Smooth muscle cell (in vitro differentiated cells): ENCODE measurements at regions not wholly inside any gene's neighbourhood (a gene's known extent, or its start where the extent isn't known, plus 50 kb on each side); places are given as distances from the start of the nearest gene placed in this dataset.

Experiments used
- DNase-seq: peaks from one replicate; lab custom pipeline; 2025; ENCODE audit not compliant: unreplicated experiment; lab: John Stamatoyannopoulos, UW
- H2AFZ ChIP-seq: fragments of 200-600 bp; sonication (generic); 2 replicates; pipeline ENCODE4 v1.6.0; 2016; ENCODE audit warnings: antibody characterized with exemption, low read depth, mild to moderate bottlenecking
- H3F3A ChIP-seq: fragments of 200-600 bp; sonication (generic); 2 replicates; pipeline ENCODE4 v1.6.0; 2017; ENCODE audit warnings: antibody characterized with exemption, low read depth
- H3K27ac ChIP-seq: fragments of 200-600 bp; sonication (generic); 2 replicates; pipeline ENCODE4 v1.5.1; 2016; ENCODE audit warnings: low read depth, mild to moderate bottlenecking
- H3K27me3 ChIP-seq: fragments of 200-600 bp; sonication (generic); 2 replicates; pipeline ENCODE4 v1.6.1; 2016; ENCODE audit warnings: low read depth, mild to moderate bottlenecking
- H3K36me3 ChIP-seq: fragments of 200-600 bp; sonication (generic); 2 replicates; pipeline ENCODE4 v1.5.1; 2016; ENCODE audit warnings: low read depth
- H3K4me1 ChIP-seq: fragments of 200-600 bp; sonication (generic); 2 replicates; pipeline ENCODE4 v1.5.1; 2016; ENCODE audit warnings: low read depth
- H3K4me2 ChIP-seq: fragments of 200-600 bp; sonication (generic); 2 replicates; pipeline ENCODE4 v1.6.0; 2016; ENCODE audit warnings: mild to moderate bottlenecking
- H3K4me3 ChIP-seq: fragments of 200-600 bp; sonication (generic); 2 replicates; pipeline ENCODE4 v1.5.1; 2016; ENCODE audit warnings: mild to moderate bottlenecking
- H3K79me2 ChIP-seq: fragments of 200-600 bp; sonication (generic); 2 replicates; pipeline ENCODE4 v1.6.0; 2016; ENCODE audit warnings: low read depth, mild to moderate bottlenecking
- H3K9ac ChIP-seq: fragments of 200-600 bp; sonication (generic); 2 replicates; pipeline ENCODE4 v1.6.0; 2016; ENCODE audit warnings: low read depth
- H3K9me3 ChIP-seq: fragments of 200-600 bp; sonication (generic); replicated peaks from 2 replicates; pipeline ENCODE4 v1.5.1; 2016; ENCODE audit warnings: low read depth
- H4K20me1 ChIP-seq: fragments of 200-600 bp; sonication (generic); 2 replicates; pipeline ENCODE4 v1.6.0; 2016; ENCODE audit warnings: low read depth
- WGBS: methylation state at CpG from one replicate; pipeline ENCODE4 v1.1.7; 2016; ENCODE audit warnings: low lambda C conversion rate; 5-methylcytosine and 5-hydroxymethylcytosine counted together
- TF ChIP-seq, protein P1 (sequence below): fragments of 200-600 bp; sonication (generic); IDR thresholded peaks from 2 replicates; pipeline ENCODE4 v1.5.1; 2017; ENCODE audit warnings: borderline replicate concordance, mild to moderate bottlenecking, antibody characterized with exemption; ENCODE audit not compliant: insufficient read depth, poor library complexity, severe bottlenecking

DNA sequence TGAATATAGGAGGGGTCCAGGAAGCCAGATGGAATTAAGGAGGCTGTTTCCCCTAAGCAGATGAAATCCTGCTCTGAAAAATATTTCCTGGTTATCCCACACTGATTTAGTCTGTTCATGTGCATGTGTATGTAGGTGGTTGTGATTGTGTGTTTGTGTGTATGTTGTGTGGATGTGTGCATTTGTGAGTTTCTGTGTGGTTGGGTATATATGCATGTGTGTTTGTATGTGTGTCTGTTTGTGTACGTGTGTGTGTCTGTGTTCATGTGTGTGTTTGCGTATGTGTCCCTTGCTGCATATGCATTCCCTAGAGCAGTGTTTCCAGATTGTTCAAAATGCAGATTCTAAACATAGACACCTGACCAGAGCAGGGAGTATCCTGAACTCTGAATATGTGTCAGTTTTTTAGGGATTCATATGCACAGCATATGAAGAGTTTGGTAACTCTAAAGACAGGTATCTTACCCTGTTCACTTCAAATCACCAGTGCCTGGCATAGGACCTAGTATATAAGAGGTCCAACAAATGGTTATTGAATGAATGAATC lies 239.8 kb downstream of the MAFB start:
- no peaks in the 10 kb centered on the region for H3K4me1 ChIP-seq
- WGBS: 91% methylated on average over 2 of the region's 2 CpGs

DNA sequence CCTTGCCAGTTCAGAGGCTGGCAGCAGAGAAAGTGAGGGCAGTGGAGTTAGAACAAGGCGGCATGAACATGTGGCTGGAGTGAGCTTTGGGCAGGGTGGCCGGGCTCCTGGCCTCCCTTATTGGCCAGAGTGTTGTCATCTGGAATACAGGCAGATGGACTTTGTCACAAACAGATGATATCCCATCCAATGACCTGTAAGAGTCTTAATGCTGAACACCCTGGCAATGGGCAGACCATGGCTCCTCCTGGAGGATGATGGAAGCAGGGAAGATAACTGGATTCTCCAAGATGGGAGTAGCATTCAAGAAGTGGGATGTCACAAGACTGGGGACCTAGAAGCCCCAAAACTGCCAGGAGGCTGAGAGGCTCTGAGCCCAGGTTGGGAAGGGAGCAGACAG lies 242.1 kb downstream of the MAFB start:
- no peak for DNase-seq
- no peaks in the 10 kb centered on the region for H3K79me2 ChIP-seq
- peaks cover 7% of the 10 kb centered on the region for H3K4me1 ChIP-seq
- no peaks in the 10 kb centered on the region for H3F3A ChIP-seq
- H4K20me1 ChIP-seq: no peaks in the 10 kb centered on the region
- H3K27ac ChIP-seq: no peak overlapping the region
- H3K4me3 ChIP-seq: no peak overlapping the region
- H3K9ac ChIP-seq: no peak overlapping the region
- H2AFZ ChIP-seq: no peak overlapping the region
- 89% methylated on average over 2 of the region's 2 CpGs for WGBS
- TF ChIP-seq, protein P1, sequence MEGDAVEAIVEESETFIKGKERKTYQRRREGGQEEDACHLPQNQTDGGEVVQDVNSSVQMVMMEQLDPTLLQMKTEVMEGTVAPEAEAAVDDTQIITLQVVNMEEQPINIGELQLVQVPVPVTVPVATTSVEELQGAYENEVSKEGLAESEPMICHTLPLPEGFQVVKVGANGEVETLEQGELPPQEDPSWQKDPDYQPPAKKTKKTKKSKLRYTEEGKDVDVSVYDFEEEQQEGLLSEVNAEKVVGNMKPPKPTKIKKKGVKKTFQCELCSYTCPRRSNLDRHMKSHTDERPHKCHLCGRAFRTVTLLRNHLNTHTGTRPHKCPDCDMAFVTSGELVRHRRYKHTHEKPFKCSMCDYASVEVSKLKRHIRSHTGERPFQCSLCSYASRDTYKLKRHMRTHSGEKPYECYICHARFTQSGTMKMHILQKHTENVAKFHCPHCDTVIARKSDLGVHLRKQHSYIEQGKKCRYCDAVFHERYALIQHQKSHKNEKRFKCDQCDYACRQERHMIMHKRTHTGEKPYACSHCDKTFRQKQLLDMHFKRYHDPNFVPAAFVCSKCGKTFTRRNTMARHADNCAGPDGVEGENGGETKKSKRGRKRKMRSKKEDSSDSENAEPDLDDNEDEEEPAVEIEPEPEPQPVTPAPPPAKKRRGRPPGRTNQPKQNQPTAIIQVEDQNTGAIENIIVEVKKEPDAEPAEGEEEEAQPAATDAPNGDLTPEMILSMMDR: no peak
- no peaks in the 10 kb centered on the region for H3K27me3 ChIP-seq
- no peak overlapping the region for H3K4me2 ChIP-seq
- H3K36me3 ChIP-seq: no peaks in the 10 kb centered on the region
- no peaks in the 10 kb centered on the region for H3K9me3 ChIP-seq

More for the DNA sequence above, 239.8 kb downstream of the MAFB start:
- DNase-seq: no peak
- Histone ChIP-seq H3K36me3 (no peaks in the 10 kb centered on the region), H3K27me3 (no peaks in the 10 kb centered on the region), H3K9ac (no peak overlapping the region), H2AFZ (no peak overlapping the region), H3K9me3 (no peaks in the 10 kb centered on the region), H3K27ac (no peak overlapping the region), H3K4me2 (no peak overlapping the region), H3F3A (no peaks in the 10 kb centered on the region), H3K4me3 (no peak overlapping the region), H3K79me2 (no peaks in the 10 kb centered on the region), H4K20me1 (no peaks in the 10 kb centered on the region)
- TF ChIP-seq, protein P1: no peak

DNA sequence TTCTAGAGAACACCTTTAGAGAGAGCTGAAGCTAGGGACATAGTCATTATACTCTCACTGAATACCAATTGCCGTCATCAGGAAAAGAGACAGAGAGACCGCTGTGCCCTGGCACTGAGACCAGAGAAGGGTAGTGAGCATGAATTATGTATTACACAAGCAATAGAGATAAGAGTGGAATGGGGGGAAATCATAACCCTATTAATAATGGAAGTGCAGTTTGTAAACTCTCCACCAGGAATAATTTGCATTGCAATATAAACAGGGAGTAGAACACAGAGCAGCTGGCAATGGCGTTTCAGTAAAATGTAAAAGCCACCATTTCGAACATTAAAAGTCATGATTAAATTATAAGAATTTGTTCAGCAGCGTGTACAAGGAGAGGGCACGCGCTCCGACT lies 244.5 kb downstream of the MAFB start:
- H3K79me2 ChIP-seq: no peaks in the 10 kb centered on the region
- H3K36me3 ChIP-seq: no peaks in the 10 kb centered on the region
- H3K4me3 ChIP-seq: no peak overlapping the region
- H3K9ac ChIP-seq: no peak overlapping the region
- TF ChIP-seq, protein P1: no peak
- no peaks in the 10 kb centered on the region for H3K9me3 ChIP-seq
- H3F3A ChIP-seq: no peaks in the 10 kb centered on the region
- WGBS: 99% methylated on average over 8 of the region's 8 CpGs
- no peak for DNase-seq
- H3K27ac ChIP-seq: no peak overlapping the region
- no peaks in the 10 kb centered on the region for H4K20me1 ChIP-seq
- peaks cover 7% of the 10 kb centered on the region for H3K4me1 ChIP-seq
- H3K27me3 ChIP-seq: no peaks in the 10 kb centered on the region
- H2AFZ ChIP-seq: no peak overlapping the region
- H3K4me2 ChIP-seq: no peak overlapping the region

DNA sequence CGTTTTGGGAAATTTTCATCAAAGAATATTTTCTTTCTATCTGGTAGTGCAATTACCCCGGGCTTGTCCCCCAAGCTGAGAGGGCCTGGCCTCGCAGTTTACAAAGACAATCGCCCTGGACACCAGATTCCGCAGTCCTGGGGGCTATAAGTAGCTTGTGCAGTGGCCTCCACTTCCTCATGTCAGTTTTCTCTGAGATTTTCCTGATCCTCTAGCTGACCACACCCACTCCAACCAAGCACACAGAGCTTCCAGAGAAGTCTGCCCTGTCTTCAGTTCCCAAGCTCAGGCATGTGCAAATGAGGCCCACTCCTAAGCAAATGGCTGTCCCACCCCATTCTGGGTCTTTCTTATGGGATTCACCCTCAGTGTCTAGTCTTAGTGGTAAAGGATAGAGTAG lies 245.3 kb downstream of the MAFB start:
- Histone ChIP-seq H3K36me3 (no peaks in the 10 kb centered on the region), H4K20me1 (no peaks in the 10 kb centered on the region), H3K4me2 (no peak overlapping the region), H2AFZ (no peak overlapping the region), H3F3A (peaks cover 1% of the 10 kb centered on the region), H3K9me3 (no peaks in the 10 kb centered on the region), H3K9ac (no peak overlapping the region), H3K27ac (no peak overlapping the region), H3K27me3 (no peaks in the 10 kb centered on the region), H3K4me1 (peaks cover 7% of the 10 kb centered on the region), H3K79me2 (no peaks in the 10 kb centered on the region), H3K4me3 (no peak overlapping the region)
- DNase-seq: no peak
- TF ChIP-seq, protein P1: no peak
- 51% methylated on average over 5 of the region's 5 CpGs for WGBS
